ENCODE measurements at regions not wholly inside any gene's neighbourhood (a gene's known extent, or its start where the extent isn't known, plus 50 kb on each side); places are given as distances from the start of the nearest gene placed in this dataset.

DNA sequence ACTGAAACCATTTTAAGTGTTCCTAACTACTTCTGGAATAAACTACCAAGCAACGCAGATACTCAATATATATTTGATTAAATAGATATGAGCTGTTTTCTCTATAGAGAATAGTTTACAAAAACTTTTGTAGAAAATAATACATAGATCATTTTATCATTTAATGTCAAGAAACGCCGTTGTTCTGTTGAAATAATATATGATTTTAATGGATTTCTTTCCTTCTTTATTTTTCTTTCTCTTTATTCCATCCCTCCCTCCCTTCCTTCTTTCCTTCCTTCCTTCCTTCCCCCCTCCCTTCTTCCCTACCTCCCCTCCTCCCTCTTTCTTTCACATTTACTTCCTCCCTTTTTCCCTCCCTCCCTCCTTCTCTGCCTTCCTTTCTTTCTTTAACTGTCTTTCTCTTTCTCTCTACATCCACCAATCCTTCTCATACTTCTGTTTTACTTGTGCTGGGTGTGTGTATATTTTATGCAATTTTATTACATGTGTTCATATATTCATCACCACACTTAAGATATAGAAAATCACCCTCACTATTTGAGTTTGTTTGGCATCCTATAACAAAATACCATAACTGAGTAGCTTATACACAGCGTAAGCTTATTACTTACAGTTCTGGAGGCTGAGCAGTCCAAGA is 230.9 kb upstream of the BRINP3 start:
- ChIA-PET CTCF (no interaction called here), POLR2A (no interaction called here)
- no peak overlapping the region for H3K4me3 ChIP-seq (ENCODE audit: low read depth in 2 of 2, low read length in 2 of 2)
- BruUV-seq (replicated peaks) = no TSS peak
- H3K36me3 ChIP-seq (ENCODE audit: control insufficient read depth, insufficient read depth, low read length) = no peaks in the 10 kb centered on the region
- H3K27me3 ChIP-seq (ENCODE audit: control insufficient read depth, insufficient read depth, low read length) = no peaks in the 10 kb centered on the region
- no peak for ATAC-seq
- H3K9me3 ChIP-seq (ENCODE audit: control insufficient read depth, insufficient read depth, low read depth, low read length) = no peaks in the 10 kb centered on the region
- H3K4me1 ChIP-seq (ENCODE audit: control insufficient read depth, insufficient read depth, low read length) = no peaks in the 10 kb centered on the region
- in situ Hi-C loops (cut with HindIII; ENCODE audit: low pct_unique_long_range_greater_than_20kb, low sequenced_read_pairs) = no loop called here
- intact Hi-C loops (cut with micrococcal nuclease; ENCODE audit: unreplicated experiment) = no loop called here
- TF ChIP-seq, protein P1, sequence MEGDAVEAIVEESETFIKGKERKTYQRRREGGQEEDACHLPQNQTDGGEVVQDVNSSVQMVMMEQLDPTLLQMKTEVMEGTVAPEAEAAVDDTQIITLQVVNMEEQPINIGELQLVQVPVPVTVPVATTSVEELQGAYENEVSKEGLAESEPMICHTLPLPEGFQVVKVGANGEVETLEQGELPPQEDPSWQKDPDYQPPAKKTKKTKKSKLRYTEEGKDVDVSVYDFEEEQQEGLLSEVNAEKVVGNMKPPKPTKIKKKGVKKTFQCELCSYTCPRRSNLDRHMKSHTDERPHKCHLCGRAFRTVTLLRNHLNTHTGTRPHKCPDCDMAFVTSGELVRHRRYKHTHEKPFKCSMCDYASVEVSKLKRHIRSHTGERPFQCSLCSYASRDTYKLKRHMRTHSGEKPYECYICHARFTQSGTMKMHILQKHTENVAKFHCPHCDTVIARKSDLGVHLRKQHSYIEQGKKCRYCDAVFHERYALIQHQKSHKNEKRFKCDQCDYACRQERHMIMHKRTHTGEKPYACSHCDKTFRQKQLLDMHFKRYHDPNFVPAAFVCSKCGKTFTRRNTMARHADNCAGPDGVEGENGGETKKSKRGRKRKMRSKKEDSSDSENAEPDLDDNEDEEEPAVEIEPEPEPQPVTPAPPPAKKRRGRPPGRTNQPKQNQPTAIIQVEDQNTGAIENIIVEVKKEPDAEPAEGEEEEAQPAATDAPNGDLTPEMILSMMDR (IDR thresholded peaks at IDR 0.05) = no peak
- no peak for TF ChIP-seq SIN3A (IDR thresholded peaks at IDR 0.05; ENCODE audit: borderline replicate concordance, insufficient read depth, low read depth, low read length)
- no peak for TF ChIP-seq POLR2AphosphoS5 (IDR thresholded peaks at IDR 0.05; ENCODE audit: low read depth, low read length)
- TF ChIP-seq TCF7L2 (IDR thresholded peaks at IDR 0.05; ENCODE audit: low read depth, low read length) = no peak
- TF ChIP-seq, protein P2, sequence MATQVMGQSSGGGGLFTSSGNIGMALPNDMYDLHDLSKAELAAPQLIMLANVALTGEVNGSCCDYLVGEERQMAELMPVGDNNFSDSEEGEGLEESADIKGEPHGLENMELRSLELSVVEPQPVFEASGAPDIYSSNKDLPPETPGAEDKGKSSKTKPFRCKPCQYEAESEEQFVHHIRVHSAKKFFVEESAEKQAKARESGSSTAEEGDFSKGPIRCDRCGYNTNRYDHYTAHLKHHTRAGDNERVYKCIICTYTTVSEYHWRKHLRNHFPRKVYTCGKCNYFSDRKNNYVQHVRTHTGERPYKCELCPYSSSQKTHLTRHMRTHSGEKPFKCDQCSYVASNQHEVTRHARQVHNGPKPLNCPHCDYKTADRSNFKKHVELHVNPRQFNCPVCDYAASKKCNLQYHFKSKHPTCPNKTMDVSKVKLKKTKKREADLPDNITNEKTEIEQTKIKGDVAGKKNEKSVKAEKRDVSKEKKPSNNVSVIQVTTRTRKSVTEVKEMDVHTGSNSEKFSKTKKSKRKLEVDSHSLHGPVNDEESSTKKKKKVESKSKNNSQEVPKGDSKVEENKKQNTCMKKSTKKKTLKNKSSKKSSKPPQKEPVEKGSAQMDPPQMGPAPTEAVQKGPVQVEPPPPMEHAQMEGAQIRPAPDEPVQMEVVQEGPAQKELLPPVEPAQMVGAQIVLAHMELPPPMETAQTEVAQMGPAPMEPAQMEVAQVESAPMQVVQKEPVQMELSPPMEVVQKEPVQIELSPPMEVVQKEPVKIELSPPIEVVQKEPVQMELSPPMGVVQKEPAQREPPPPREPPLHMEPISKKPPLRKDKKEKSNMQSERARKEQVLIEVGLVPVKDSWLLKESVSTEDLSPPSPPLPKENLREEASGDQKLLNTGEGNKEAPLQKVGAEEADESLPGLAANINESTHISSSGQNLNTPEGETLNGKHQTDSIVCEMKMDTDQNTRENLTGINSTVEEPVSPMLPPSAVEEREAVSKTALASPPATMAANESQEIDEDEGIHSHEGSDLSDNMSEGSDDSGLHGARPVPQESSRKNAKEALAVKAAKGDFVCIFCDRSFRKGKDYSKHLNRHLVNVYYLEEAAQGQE (IDR thresholded peaks at IDR 0.05; ENCODE audit: insufficient read depth in 1 of 2, low read depth in 2 of 2, low read length in 1 of 2) = no peak
- no peak for DNase-seq (ENCODE audit: low read depth, low spot score)
- H3K27ac ChIP-seq (ENCODE audit: low read length) = no peak overlapping the region

DNA sequence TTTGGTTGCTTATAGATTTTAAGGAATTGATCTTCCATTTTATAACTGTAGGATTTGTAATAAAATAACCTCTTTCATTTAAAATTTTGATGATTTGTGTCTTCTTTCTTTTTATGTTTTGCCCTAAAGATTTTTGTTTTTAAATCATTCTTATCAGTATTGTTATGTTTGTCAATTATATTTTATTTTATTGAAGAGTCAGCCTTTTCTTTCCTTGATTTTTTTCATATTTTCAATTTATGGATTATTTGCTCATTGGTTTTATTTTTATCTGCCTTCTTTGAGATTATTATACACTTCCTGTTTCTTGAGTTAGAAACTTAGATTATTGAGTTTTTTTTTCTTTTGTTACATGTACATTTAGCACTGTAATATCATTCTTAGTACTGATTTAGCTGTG is 233.4 kb upstream of the BRINP3 start:
- ATAC-seq (no peak), DNase-seq (ENCODE audit: low read depth, low spot score) (no peak)
- intact Hi-C loops (cut with micrococcal nuclease; ENCODE audit: unreplicated experiment) = no loop called here
- Histone ChIP-seq H3K4me1 (ENCODE audit: control insufficient read depth, insufficient read depth, low read length) (no peaks in the 10 kb centered on the region), H3K27ac (ENCODE audit: low read length) (no peak overlapping the region), H3K4me3 (ENCODE audit: low read depth in 2 of 2, low read length in 2 of 2) (no peak overlapping the region), H3K27me3 (ENCODE audit: control insufficient read depth, insufficient read depth, low read length) (no peaks in the 10 kb centered on the region), H3K9me3 (ENCODE audit: control insufficient read depth, insufficient read depth, low read depth, low read length) (no peaks in the 10 kb centered on the region), H3K36me3 (ENCODE audit: control insufficient read depth, insufficient read depth, low read length) (no peaks in the 10 kb centered on the region)
- CTCF ChIA-PET = no interaction called here
- TF ChIP-seq, protein P2 (IDR thresholded peaks at IDR 0.05; ENCODE audit: insufficient read depth in 1 of 2, low read depth in 2 of 2, low read length in 1 of 2) = no peak
- TF ChIP-seq POLR2AphosphoS5 (IDR thresholded peaks at IDR 0.05; ENCODE audit: low read depth, low read length) (no peak), TCF7L2 (IDR thresholded peaks at IDR 0.05; ENCODE audit: low read depth, low read length) (no peak), SIN3A (IDR thresholded peaks at IDR 0.05; ENCODE audit: borderline replicate concordance, insufficient read depth, low read depth, low read length) (no peak)
- TF ChIP-seq, protein P1 (IDR thresholded peaks at IDR 0.05) = no peak
- no TSS peak for BruUV-seq (replicated peaks)
- in situ Hi-C loops (cut with HindIII; ENCODE audit: low pct_unique_long_range_greater_than_20kb, low sequenced_read_pairs) = no loop called here
- POLR2A ChIA-PET = no interaction called here
